Endothelial cell of umbilical vein (primary cell): ENCODE measurements at regions not wholly inside any gene's neighbourhood (a gene's known extent, or its start where the extent isn't known, plus 50 kb on each side); places are given as distances from the start of the nearest gene placed in this dataset.

ENCODE experiments used
- BruUV-seq: library from RNA; stranded (reverse); fragments of 400-500 nt; replicated peaks from 2 replicates; lab custom pipeline; 2021; lab: Mats Ljungman, UMichigan
- CTCF ChIA-PET: fragments of 300-600, 350-600 bp; sonication (Branson Sonifier 250); formaldehyde crosslinking; loops from one replicate; lab custom pipeline; 2021; ENCODE audit warnings: antibody characterized with exemption, inconsistent platforms; lab: Charles Lee
- POLR2A ChIA-PET: fragments of 300-600, 350-600 bp; sonication (Branson Sonifier 250); formaldehyde crosslinking; loops from one replicate; lab custom pipeline; 2021; ENCODE audit warnings: antibody characterized with exemption, inconsistent platforms; lab: Charles Lee
- DNase-seq: peaks from one replicate; pipeline ENCODE4 v3.0.0-alpha.2; 2011; ENCODE audit warnings: low read depth, low spot score
- FAIRE-seq: peaks from 2 replicates; lab custom pipeline; 2011; peaks lifted over from hg19 to GRCh38; lab: Jason Lieb, UNC
- H2AFZ ChIP-seq: 2 replicates; pipeline ENCODE4 v1.6.0; 2012; ENCODE audit warnings: low read depth, low read length, control low read depth, inconsistent platforms
- H3K27ac ChIP-seq: 2 replicates; pipeline ENCODE4 v1.5.1; 2011; ENCODE audit warnings: low read depth, mild to moderate bottlenecking, control low read depth, low read length, moderate library complexity; ENCODE audit not compliant: insufficient read depth
- H3K27me3 ChIP-seq, 2 experiments: 2 replicates each; pipeline versions ENCODE4 v1.6.0 to v1.6.1; 2011; ENCODE audit warnings: low read length in 2 of 2, mixed read lengths in 1 of 2; ENCODE audit not compliant: control insufficient read depth in 2 of 2, insufficient read depth in 2 of 2
- H3K36me3 ChIP-seq, 2 experiments: 2 replicates in 1 of 2; 3 replicates in 1 of 2; pipeline ENCODE4 v1.5.1; 2011; ENCODE audit warnings: low read length in 2 of 2, mild to moderate bottlenecking in 1 of 2, moderate library complexity in 1 of 2; ENCODE audit not compliant: control insufficient read depth in 2 of 2, insufficient read depth in 2 of 2; ENCODE audit errors: extremely low read depth in 1 of 2
- H3K4me1 ChIP-seq: 3 replicates; pipeline ENCODE4 v1.5.1; 2011; ENCODE audit warnings: mild to moderate bottlenecking, low read length; ENCODE audit not compliant: control insufficient read depth, insufficient read depth; ENCODE audit errors: extremely low read depth
- H3K4me2 ChIP-seq: 2 replicates; pipeline ENCODE4 v1.6.1; 2011; ENCODE audit warnings: low read length, control low read depth, mixed read lengths; ENCODE audit not compliant: insufficient read depth
- H3K4me3 ChIP-seq, 3 experiments: fragments of 200-600 bp in 1 of 3; sonication (generic), shearing (Covaris generic) in 1 of 3; replicated peaks in 1 of 3; 2 replicates each; pipeline ENCODE4 v1.5.1; 2011 to 2016; ENCODE audit warnings: control low read depth in 3 of 3, low read length in 3 of 3, mild to moderate bottlenecking in 2 of 3, inconsistent platforms in 1 of 3, low read depth in 1 of 3, moderate library complexity in 1 of 3; ENCODE audit not compliant: insufficient read depth in 1 of 3
- H3K79me2 ChIP-seq: 2 replicates; pipeline ENCODE4 v1.6.0; 2012; ENCODE audit warnings: low read length, inconsistent platforms; ENCODE audit not compliant: control insufficient read depth, insufficient read depth
- H3K9ac ChIP-seq: replicated peaks from 2 replicates; pipeline ENCODE3; 2011; ENCODE audit warnings: low read length, control low read depth; ENCODE audit not compliant: insufficient read depth; ENCODE audit errors: extremely low read depth
- H3K9me1 ChIP-seq: replicated peaks from 3 replicates; pipeline ENCODE4 v1.6.0; 2011; ENCODE audit warnings: mild to moderate bottlenecking, low read length; ENCODE audit not compliant: control insufficient read depth, insufficient read depth; ENCODE audit errors: extremely low read depth
- H3K9me3 ChIP-seq: replicated peaks from 2 replicates; pipeline ENCODE4 v1.5.1; 2012; ENCODE audit warnings: low read length, inconsistent platforms; ENCODE audit not compliant: control insufficient read depth, insufficient read depth
- H4K20me1 ChIP-seq: replicated peaks from 2 replicates; pipeline ENCODE3; 2011; ENCODE audit warnings: mild to moderate bottlenecking, low read length; ENCODE audit not compliant: control insufficient read depth, insufficient read depth; ENCODE audit errors: extremely low read depth
- CTCF ChIP-seq, 2 donors: IDR thresholded peaks; 1 replicate in 1 of 2; 2 replicates in 1 of 2; pipeline ENCODE4 v1.5.1; 2011; ENCODE audit warnings: low read length in 2 of 2, mild to moderate bottlenecking in 2 of 2, moderate library complexity in 2 of 2, control low read depth in 1 of 2, inconsistent platforms in 1 of 2, low read depth in 1 of 2; ENCODE audit not compliant: insufficient read depth in 1 of 2; ENCODE audit errors: extremely low read depth in 1 of 2
- EZH2 ChIP-seq: IDR thresholded peaks from 2 replicates; pipeline ENCODE4 v1.6.1; 2012; ENCODE audit warnings: borderline replicate concordance, low read depth, mild to moderate bottlenecking, moderate library complexity, low read length, inconsistent platforms; ENCODE audit not compliant: severe bottlenecking
- FOS ChIP-seq: IDR thresholded peaks from 2 replicates; pipeline ENCODE4 v1.6.1; 2011; ENCODE audit warnings: mild to moderate bottlenecking, low read length, moderate library complexity, borderline replicate concordance; ENCODE audit not compliant: insufficient read depth
- GATA2 ChIP-seq: IDR thresholded peaks from 2 replicates; pipeline ENCODE4 v1.7.0; 2011; ENCODE audit warnings: low read depth, mild to moderate bottlenecking, moderate library complexity, mixed read lengths, low read length; ENCODE audit not compliant: insufficient read length, insufficient read depth
- JUN ChIP-seq: IDR thresholded peaks from 2 replicates; pipeline ENCODE4 v1.6.1; 2011; ENCODE audit warnings: borderline replicate concordance, low read depth; ENCODE audit not compliant: insufficient read length, insufficient read depth
- MAX ChIP-seq: IDR thresholded peaks from 2 replicates; pipeline ENCODE4 v1.6.1; 2011; ENCODE audit not compliant: insufficient read depth, insufficient read length
- MYC ChIP-seq: IDR thresholded peaks from one replicate; pipeline ENCODE4 v1.6.1; 2011; ENCODE audit warnings: mild to moderate bottlenecking, low read depth, low read length
- POLR2A ChIP-seq: IDR thresholded peaks from 2 replicates; pipeline ENCODE4 v1.6.1; 2012; ENCODE audit warnings: low read depth, mild to moderate bottlenecking, control low read depth, low read length
- POLR2AphosphoS5 ChIP-seq: IDR thresholded peaks from 2 replicates; pipeline ENCODE4 v1.6.1; 2012; ENCODE audit warnings: low read depth, mild to moderate bottlenecking, control low read depth, low read length, moderate library complexity; ENCODE audit not compliant: insufficient read depth
- dilution Hi-C: fragments of 300-500 bp; cut with MboI; formaldehyde crosslinking; loops from one replicate; pipeline ENCODE4 v1.15.0; 2019; ENCODE audit warnings: low sequenced_read_pairs; ENCODE audit not compliant: extremely low pct_ligation_motif_present
- intact Hi-C: fragments of 100-400 bp; cut with micrococcal nuclease; formaldehyde crosslinking; loops from one replicate; pipeline ENCODE4 v1.10.0; 2022

- Histone ChIP-seq H3K36me3 (no peaks in the 10 kb centered on the region), H3K9me1 (no peaks in the 10 kb centered on the region), H3K4me3 (no peak overlapping the region), H3K79me2 (no peaks in the 10 kb centered on the region), H3K4me2 (no peak overlapping the region), H3K4me1 (no peaks in the 10 kb centered on the region), H2AFZ (no peak overlapping the region), H3K27ac (no peak overlapping the region), H4K20me1 (no peaks in the 10 kb centered on the region), H3K27me3 (no peaks in the 10 kb centered on the region), H3K9me3 (no peaks in the 10 kb centered on the region), H3K9ac (no peak overlapping the region)
- TF ChIP-seq JUN (no peak), CTCF (IDR thresholded peaks at IDR 0.05; ENCODE audit: extremely low read depth in 1 of 2, insufficient read depth in 1 of 2, low read depth in 1 of 2, low read length in 2 of 2) (no peak), MAX (no peak), FOS (no peak), EZH2 (no peak), MYC (no peak), POLR2AphosphoS5 (no peak), POLR2A (no peak), GATA2 (no peak)
- FAIRE-seq (no peak), DNase-seq (no peak)
- ChIA-PET POLR2A (no interaction called here), CTCF (no interaction called here)
- intact Hi-C loops (no loop called here), dilution Hi-C loops (no loop called here)
- BruUV-seq: no TSS peak
Observed at GRCh38 chr4:142933207-142933606, 87.1 kb upstream of the INPP4B start.
